SIG-M5 treated with dmso at 0.1 percent for 504 hours (cell line): ENCODE measurements at regions not wholly inside any gene's neighbourhood (a gene's known extent, or its start where the extent isn't known, plus 50 kb on each side); places are given as distances from the start of the nearest gene placed in this dataset.

ENCODE experiments used
- DNase-seq: peaks from one replicate; lab custom pipeline; 2025; ENCODE audit not compliant: unreplicated experiment; lab: John Stamatoyannopoulos, UW

GRCh38 chr2:57979158-57979557 lies 67.4 kb upstream of the VRK2 start:
- no peak for DNase-seq

- no peak for DNase-seq
Observed at GRCh38 chr2:57981083-57981768, 65.4 kb upstream of the VRK2 start.

- no peak for DNase-seq
Observed at GRCh38 chr2:57987835-57988573, 58.6 kb upstream of the VRK2 start.

GRCh38 chr2:57990118-57990725 lies 56.4 kb upstream of the VRK2 start:
- DNase-seq: no peak
